ENCODE measurements at regions not wholly inside any gene's neighbourhood (a gene's known extent, or its start where the extent isn't known, plus 50 kb on each side); places are given as distances from the start of the nearest gene placed in this dataset.
"Not testable (repeated sequence)": the region's sequence is repeated elsewhere in the genome, so short reads cannot be mapped to it uniquely, and the experiment has no call there.

GRCh38 chr4:49150351-49151083 lies 164.4 kb downstream of the CWH43 start:
- not testable (repeated sequence) for TF ChIP-seq POLR2A (IDR thresholded peaks at IDR 0.05; ENCODE audit: low read depth); CTCF (IDR thresholded peaks at IDR 0.05); EP300 (IDR thresholded peaks at IDR 0.05)

All from esophagus muscularis mucosa (tissue), 4 donors.